Smooth muscle cell (in vitro differentiated cells): ENCODE measurements at regions not wholly inside any gene's neighbourhood (a gene's known extent, or its start where the extent isn't known, plus 50 kb on each side); places are given as distances from the start of the nearest gene placed in this dataset.

Source experiments
- DNase-seq: peaks from one replicate; lab custom pipeline; 2025; ENCODE audit not compliant: unreplicated experiment; lab: John Stamatoyannopoulos, UW
- H2AFZ ChIP-seq: fragments of 200-600 bp; sonication (generic); 2 replicates; pipeline ENCODE4 v1.6.0; 2016; ENCODE audit warnings: antibody characterized with exemption, low read depth, mild to moderate bottlenecking
- H3F3A ChIP-seq: fragments of 200-600 bp; sonication (generic); 2 replicates; pipeline ENCODE4 v1.6.0; 2017; ENCODE audit warnings: antibody characterized with exemption, low read depth
- H3K27ac ChIP-seq: fragments of 200-600 bp; sonication (generic); 2 replicates; pipeline ENCODE4 v1.5.1; 2016; ENCODE audit warnings: low read depth, mild to moderate bottlenecking
- H3K27me3 ChIP-seq: fragments of 200-600 bp; sonication (generic); 2 replicates; pipeline ENCODE4 v1.6.1; 2016; ENCODE audit warnings: low read depth, mild to moderate bottlenecking
- H3K36me3 ChIP-seq: fragments of 200-600 bp; sonication (generic); 2 replicates; pipeline ENCODE4 v1.5.1; 2016; ENCODE audit warnings: low read depth
- H3K4me1 ChIP-seq: fragments of 200-600 bp; sonication (generic); 2 replicates; pipeline ENCODE4 v1.5.1; 2016; ENCODE audit warnings: low read depth
- H3K4me2 ChIP-seq: fragments of 200-600 bp; sonication (generic); 2 replicates; pipeline ENCODE4 v1.6.0; 2016; ENCODE audit warnings: mild to moderate bottlenecking
- H3K4me3 ChIP-seq: fragments of 200-600 bp; sonication (generic); 2 replicates; pipeline ENCODE4 v1.5.1; 2016; ENCODE audit warnings: mild to moderate bottlenecking
- H3K79me2 ChIP-seq: fragments of 200-600 bp; sonication (generic); 2 replicates; pipeline ENCODE4 v1.6.0; 2016; ENCODE audit warnings: low read depth, mild to moderate bottlenecking
- H3K9ac ChIP-seq: fragments of 200-600 bp; sonication (generic); 2 replicates; pipeline ENCODE4 v1.6.0; 2016; ENCODE audit warnings: low read depth
- H3K9me3 ChIP-seq: fragments of 200-600 bp; sonication (generic); replicated peaks from 2 replicates; pipeline ENCODE4 v1.5.1; 2016; ENCODE audit warnings: low read depth
- H4K20me1 ChIP-seq: fragments of 200-600 bp; sonication (generic); 2 replicates; pipeline ENCODE4 v1.6.0; 2016; ENCODE audit warnings: low read depth
- CTCF ChIP-seq: fragments of 200-600 bp; sonication (generic); IDR thresholded peaks from 2 replicates; pipeline ENCODE4 v1.5.1; 2017; ENCODE audit warnings: borderline replicate concordance, mild to moderate bottlenecking, antibody characterized with exemption; ENCODE audit not compliant: insufficient read depth, poor library complexity, severe bottlenecking
- WGBS: methylation state at CpG from one replicate; pipeline ENCODE4 v1.1.7; 2016; ENCODE audit warnings: low lambda C conversion rate; 5-methylcytosine and 5-hydroxymethylcytosine counted together

- Histone ChIP-seq H3K4me1 (no peaks in the 10 kb centered on the region), H3K27ac (no peak overlapping the region), H3K4me3 (no peak overlapping the region), H3K9me3 (no peaks in the 10 kb centered on the region), H4K20me1 (no peaks in the 10 kb centered on the region), H3F3A (no peaks in the 10 kb centered on the region), H3K27me3 (peaks cover 11% of the 10 kb centered on the region), H2AFZ (no peak overlapping the region), H3K4me2 (no peak overlapping the region), H3K36me3 (no peaks in the 10 kb centered on the region), H3K79me2 (no peaks in the 10 kb centered on the region), H3K9ac (no peak overlapping the region)
- TF ChIP-seq CTCF = no peak
- DNase-seq = no peak
- WGBS = 97% methylated on average over 8 of the region's 8 CpGs
These were observed 254.4 kb downstream of the BRINP2 start for GRCh38 chr1:177425199-177425598.

- Histone ChIP-seq H2AFZ (no peak overlapping the region), H3K27ac (no peak overlapping the region), H3K9ac (no peak overlapping the region), H3K4me2 (no peak overlapping the region), H3K79me2 (no peaks in the 10 kb centered on the region), H3K27me3 (peaks cover 8% of the 10 kb centered on the region), H3K9me3 (no peaks in the 10 kb centered on the region), H3F3A (no peaks in the 10 kb centered on the region), H4K20me1 (no peaks in the 10 kb centered on the region), H3K4me1 (no peaks in the 10 kb centered on the region), H3K36me3 (no peaks in the 10 kb centered on the region), H3K4me3 (no peak overlapping the region)
- TF ChIP-seq CTCF = no peak
- no peak for DNase-seq
These were observed 254.0 kb downstream of the BRINP2 start for GRCh38 chr1:177424744-177425143.

- Histone ChIP-seq H3K9ac (no peak overlapping the region), H2AFZ (no peak overlapping the region), H3K36me3 (no peaks in the 10 kb centered on the region), H3K27ac (no peak overlapping the region), H3F3A (no peaks in the 10 kb centered on the region), H3K4me3 (no peak overlapping the region), H3K4me1 (no peaks in the 10 kb centered on the region), H4K20me1 (no peaks in the 10 kb centered on the region), H3K79me2 (no peaks in the 10 kb centered on the region), H3K27me3 (peaks cover 8% of the 10 kb centered on the region), H3K9me3 (no peaks in the 10 kb centered on the region), H3K4me2 (no peak overlapping the region)
- whole genome bisulfite sequencing = 60% methylated on average over 2 of the region's 2 CpGs
- TF ChIP-seq CTCF = no peak
- no peak for DNase-seq
These were observed 252.3 kb downstream of the BRINP2 start for GRCh38 chr1:177423090-177423489.

GRCh38 chr1:177413982-177414596 lies 243.3 kb downstream of the BRINP2 start:
- H3K79me2 ChIP-seq = no peaks in the 10 kb centered on the region
- peaks cover 3% of the 10 kb centered on the region for H3K4me1 ChIP-seq
- no peak for TF ChIP-seq CTCF
- DNase-seq = no peak
- H4K20me1 ChIP-seq = no peaks in the 10 kb centered on the region
- H3K4me2 ChIP-seq = no peak overlapping the region
- H3K9me3 ChIP-seq = no peaks in the 10 kb centered on the region
- H3K27ac ChIP-seq = no peak overlapping the region
- no peaks in the 10 kb centered on the region for H3K36me3 ChIP-seq
- no peak overlapping the region for H3K4me3 ChIP-seq
- 61% methylated on average over 3 of the region's 3 CpGs for WGBS
- H2AFZ ChIP-seq = no peak overlapping the region
- H3K9ac ChIP-seq = no peak overlapping the region
- H3F3A ChIP-seq = no peaks in the 10 kb centered on the region
- no peaks in the 10 kb centered on the region for H3K27me3 ChIP-seq
